CD4-positive, CD25-positive, alpha-beta regulatory T cell (primary cell): ENCODE measurements at regions not wholly inside any gene's neighbourhood (a gene's known extent, or its start where the extent isn't known, plus 50 kb on each side); places are given as distances from the start of the nearest gene placed in this dataset.
"Not testable (repeated sequence)": the region's sequence is repeated elsewhere in the genome, so short reads cannot be mapped to it uniquely, and the experiment has no call there.

Experiments
- ATAC-seq, 2 donors: fragments of 150-1000 bp; cut with Tn5 transposase; one replicate each; pipeline ENCODE4 v1.10.0; 2021; ENCODE audit warnings: low read depth in 2 of 2, moderate number of reproducible peaks in 2 of 2, moderate library complexity in 1 of 2
- DNase-seq, 3 donors: peaks; one replicate each; pipeline versions ENCODE4 v3.0.0 to v3.0.0-alpha.2; 2012 to 2022; ENCODE audit warnings: mixed read lengths in 1 of 3
- H3K27ac ChIP-seq: one replicate; pipeline ENCODE4 v1.7.0; 2013; ENCODE audit warnings: mild to moderate bottlenecking, low read length; ENCODE audit not compliant: insufficient read depth, poor library complexity, severe bottlenecking
- H3K27me3 ChIP-seq: one replicate; pipeline ENCODE4 v1.7.0; 2013; ENCODE audit warnings: low read length; ENCODE audit not compliant: control insufficient read depth, insufficient read depth
- H3K36me3 ChIP-seq: one replicate; pipeline ENCODE4 v1.7.0; 2013; ENCODE audit warnings: mild to moderate bottlenecking, low read length, moderate library complexity; ENCODE audit not compliant: control insufficient read depth, insufficient read depth
- H3K4me1 ChIP-seq: 2 replicates; pipeline ENCODE4 v1.7.0; 2013; ENCODE audit warnings: mild to moderate bottlenecking, low read length; ENCODE audit not compliant: insufficient read depth, control insufficient read depth, poor library complexity, severe bottlenecking
- H3K4me3 ChIP-seq: one replicate; pipeline ENCODE4 v1.7.0; 2013; ENCODE audit warnings: low read depth, mild to moderate bottlenecking, low read length, moderate library complexity
- H3K9me3 ChIP-seq, 2 experiments: 1 replicate in 1 of 2; 2 replicates in 1 of 2; pipeline ENCODE4 v1.7.0; 2013; ENCODE audit warnings: low read length in 2 of 2, mild to moderate bottlenecking in 1 of 2, moderate library complexity in 1 of 2; ENCODE audit not compliant: control insufficient read depth in 2 of 2
- H3K27ac Mint-ChIP-seq, 3 donors: one replicate each; pipeline ENCODE4 v1.8.0; 2020 to 2022; ENCODE audit warnings: mild to moderate bottlenecking in 3 of 3, mixed read lengths in 3 of 3, moderate library complexity in 2 of 3
- H3K27me3 Mint-ChIP-seq: one replicate; pipeline ENCODE4 v1.8.0; 2022; ENCODE audit warnings: mild to moderate bottlenecking, mixed read lengths
- H3K36me3 Mint-ChIP-seq: one replicate; pipeline ENCODE4 v1.8.0; 2020; ENCODE audit warnings: mixed read lengths
- H3K4me1 Mint-ChIP-seq, 4 donors: one replicate each; pipeline ENCODE4 v1.8.0; 2020 to 2022; ENCODE audit warnings: mixed read lengths in 4 of 4, mild to moderate bottlenecking in 1 of 4
- H3K4me3 Mint-ChIP-seq, 4 donors: one replicate each; pipeline ENCODE4 v1.8.0; 2020 to 2022; ENCODE audit warnings: mild to moderate bottlenecking in 4 of 4, mixed read lengths in 4 of 4, moderate library complexity in 3 of 4
- H3K9me3 Mint-ChIP-seq, 7 donors: one replicate each; pipeline ENCODE4 v1.8.0; 2020 to 2022; ENCODE audit warnings: mixed read lengths in 7 of 7, mild to moderate bottlenecking in 3 of 7, moderate library complexity in 2 of 7

DNA sequence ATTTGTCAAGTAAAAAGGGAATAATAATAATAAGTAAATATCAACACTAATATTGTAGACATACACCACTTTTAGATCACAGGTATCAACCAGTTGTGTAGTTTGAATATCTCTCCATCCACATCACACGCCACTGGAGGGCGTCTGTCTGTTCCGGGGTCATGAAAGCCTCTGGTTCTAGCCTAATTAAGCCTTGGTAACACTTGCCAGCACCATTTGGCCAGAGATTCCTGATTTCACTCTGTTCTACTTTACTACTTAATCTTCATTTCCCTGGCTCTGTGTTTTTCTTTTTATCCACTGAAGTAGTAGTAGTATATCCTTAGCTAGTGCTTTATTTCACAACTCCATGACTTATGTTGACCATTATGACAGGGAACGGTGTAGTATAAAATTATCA is 285.6 kb upstream of the POM121L12 start:
- no peaks in the 10 kb centered on the region for H3K4me1 Mint-ChIP-seq
- no peak for ATAC-seq
- H3K4me3 Mint-ChIP-seq, result no peak overlapping the region

DNA sequence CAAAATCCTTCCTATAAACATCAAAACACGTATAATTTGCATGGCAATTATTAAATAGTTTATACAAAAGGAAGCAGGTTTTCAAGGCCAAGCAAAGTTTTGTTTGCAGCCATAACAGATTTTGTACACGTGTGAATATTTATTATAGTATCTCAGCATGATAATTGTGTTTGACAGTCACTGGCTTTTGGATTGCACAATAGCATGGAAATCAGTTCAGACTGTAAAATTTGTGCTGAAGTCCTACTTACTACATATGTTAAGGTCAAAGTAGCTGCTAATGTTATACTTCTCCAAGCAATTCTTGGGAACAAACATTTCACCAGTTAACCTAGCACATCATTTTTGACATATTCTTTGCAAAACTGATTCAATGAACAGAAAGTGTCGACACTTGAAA is 287.6 kb upstream of the POM121L12 start:
- DNase-seq (no peak), ATAC-seq (no peak)
- Histone ChIP-seq H3K4me3 (no peak overlapping the region), H3K36me3 (no peaks in the 10 kb centered on the region), H3K4me1 (no peaks in the 10 kb centered on the region), H3K27me3 (no peaks in the 10 kb centered on the region), H3K9me3 (peaks cover 1 to 7% of the 10 kb centered on the region in 2 experiments), H3K27ac (no peak overlapping the region)
- H3K4me3 Mint-ChIP-seq, result no peak overlapping the region
- H3K4me1 Mint-ChIP-seq, result no peaks in the 10 kb centered on the region
- no peak overlapping the region for H3K27ac Mint-ChIP-seq
- H3K27me3 Mint-ChIP-seq, result no peaks in the 10 kb centered on the region
- no peaks in the 10 kb centered on the region for H3K36me3 Mint-ChIP-seq
- H3K9me3 Mint-ChIP-seq, result peaks cover 4 to 22% (median 15%) of the 10 kb centered on the region in 7 donors

More for the DNA sequence above, 285.6 kb upstream of the POM121L12 start:
- H3K27ac Mint-ChIP-seq, result no peak overlapping the region
- H3K36me3 Mint-ChIP-seq, result no peaks in the 10 kb centered on the region
- Histone ChIP-seq H3K27ac (no peak overlapping the region), H3K27me3 (no peaks in the 10 kb centered on the region), H3K4me3 (no peak overlapping the region), H3K9me3 (peaks cover 0 to 1% of the 10 kb centered on the region in 2 experiments), H3K36me3 (no peaks in the 10 kb centered on the region), H3K4me1 (no peaks in the 10 kb centered on the region)
- H3K9me3 Mint-ChIP-seq, result peaks cover 0 to 22% (median 8%) of the 10 kb centered on the region in 7 donors
- DNase-seq, result no peak
- H3K27me3 Mint-ChIP-seq, result no peaks in the 10 kb centered on the region

DNA sequence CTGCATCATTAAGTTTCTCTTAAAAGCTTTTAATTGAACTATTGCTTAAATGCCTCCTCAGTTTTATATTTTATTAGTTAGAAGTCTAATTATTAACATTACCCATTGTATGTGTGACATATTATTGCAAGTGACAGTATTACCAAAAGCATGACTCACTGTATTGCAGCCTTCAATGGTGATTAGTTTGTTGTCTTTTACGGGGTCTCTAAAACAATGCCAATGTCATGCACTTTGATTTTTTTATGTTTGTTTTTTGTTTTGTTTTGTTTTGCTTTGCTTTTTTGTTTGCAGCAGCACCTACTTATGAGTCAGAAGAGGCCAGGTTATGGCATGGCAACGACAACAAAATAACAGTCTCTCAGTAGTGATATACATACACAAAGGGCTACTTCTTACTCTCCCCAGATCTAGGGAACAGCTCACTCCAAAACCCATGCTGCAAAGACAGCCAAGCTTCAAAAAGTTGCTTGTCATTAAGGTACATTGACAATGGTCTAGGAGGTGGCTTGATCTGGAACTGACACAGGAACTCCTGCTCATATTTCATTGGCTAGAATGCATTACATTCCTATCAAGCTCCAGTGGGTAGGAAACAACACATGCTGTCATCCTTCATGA is 293.7 kb upstream of the POM121L12 start:
- Histone ChIP-seq H3K36me3 (no peaks in the 10 kb centered on the region), H3K27me3 (no peaks in the 10 kb centered on the region), H3K4me3 (no peak overlapping the region), H3K4me1 (no peaks in the 10 kb centered on the region), H3K9me3 (peaks cover 0 to 7% of the 10 kb centered on the region in 2 experiments), H3K27ac (no peak overlapping the region)
- Mint-ChIP-seq H3K27ac (no peak overlapping the region), H3K4me3 (no peak overlapping the region), H3K9me3 (peaks cover 4 to 20% (median 12%) of the 10 kb centered on the region in 7 donors), H3K36me3 (no peaks in the 10 kb centered on the region), H3K4me1 (no peaks in the 10 kb centered on the region), H3K27me3 (no peaks in the 10 kb centered on the region)
- DNase-seq (no peak), ATAC-seq (no peak)

DNA sequence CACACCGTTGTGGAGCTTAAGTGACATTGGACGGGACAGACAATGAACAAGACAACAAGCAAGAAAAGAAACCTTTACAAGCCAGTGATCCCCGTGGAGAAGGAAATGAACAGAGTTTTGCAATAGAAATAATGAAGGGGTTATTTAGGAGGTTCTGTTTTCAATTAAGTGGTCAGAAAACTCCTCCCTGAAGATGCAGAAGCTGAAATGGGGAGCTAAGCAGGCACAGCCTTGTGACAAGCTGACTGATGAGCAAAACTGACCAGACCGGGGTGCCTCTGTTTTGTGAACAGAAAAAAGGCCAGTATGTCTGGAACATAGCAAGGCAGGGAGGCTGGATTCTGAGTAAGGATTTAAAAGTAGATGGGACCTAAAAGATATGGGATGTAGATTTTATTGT is 299.8 kb upstream of the POM121L12 start:
- H3K4me1 Mint-ChIP-seq, result no peaks in the 10 kb centered on the region
- Histone ChIP-seq H3K4me3 (no peak overlapping the region), H3K9me3 (peaks cover 0 to 15% of the 10 kb centered on the region in 2 experiments), H3K4me1 (no peaks in the 10 kb centered on the region), H3K27ac (no peak overlapping the region), H3K27me3 (no peaks in the 10 kb centered on the region), H3K36me3 (no peaks in the 10 kb centered on the region)
- H3K27ac Mint-ChIP-seq, result no peak overlapping the region
- no peaks in the 10 kb centered on the region for H3K27me3 Mint-ChIP-seq
- DNase-seq, result no peak
- no peak overlapping the region for H3K4me3 Mint-ChIP-seq
- ATAC-seq, result no peak
- H3K9me3 Mint-ChIP-seq, result peaks cover 8 to 25% (median 10%) of the 10 kb centered on the region in 7 donors
- H3K36me3 Mint-ChIP-seq, result no peaks in the 10 kb centered on the region

DNA sequence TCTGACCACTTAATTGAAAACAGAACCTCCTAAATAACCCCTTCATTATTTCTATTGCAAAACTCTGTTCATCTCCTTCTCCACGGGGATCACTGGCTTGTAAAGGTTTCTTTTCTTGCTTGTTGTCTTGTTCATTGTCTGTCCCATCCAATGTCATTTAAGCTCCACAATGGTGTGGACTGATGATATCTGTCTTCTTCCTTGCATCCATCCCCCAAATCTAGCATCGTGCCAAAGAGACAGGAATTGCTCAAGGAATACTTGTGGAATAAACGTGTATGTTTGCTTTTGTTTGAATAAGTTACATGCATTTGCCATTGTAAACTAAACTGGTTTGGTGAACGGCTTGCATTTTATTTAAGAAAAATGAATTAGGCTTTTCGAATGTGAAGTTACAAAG is 306.8 kb upstream of the POM121L12 start:
- not testable (repeated sequence) for H3K4me3 ChIP-seq, H3K27me3 ChIP-seq, H3K27me3 Mint-ChIP-seq, H3K27ac ChIP-seq, H3K27ac Mint-ChIP-seq, DNase-seq, H3K4me1 ChIP-seq, ATAC-seq, H3K4me3 Mint-ChIP-seq, H3K36me3 ChIP-seq, H3K36me3 Mint-ChIP-seq, H3K4me1 Mint-ChIP-seq
- H3K9me3 Mint-ChIP-seq, result peaks cover 3 to 40% (median 8%) of the 10 kb centered on the region in 7 donors
- H3K9me3 ChIP-seq, result peaks cover 0 to 17% of the 10 kb centered on the region in 2 experiments

DNA sequence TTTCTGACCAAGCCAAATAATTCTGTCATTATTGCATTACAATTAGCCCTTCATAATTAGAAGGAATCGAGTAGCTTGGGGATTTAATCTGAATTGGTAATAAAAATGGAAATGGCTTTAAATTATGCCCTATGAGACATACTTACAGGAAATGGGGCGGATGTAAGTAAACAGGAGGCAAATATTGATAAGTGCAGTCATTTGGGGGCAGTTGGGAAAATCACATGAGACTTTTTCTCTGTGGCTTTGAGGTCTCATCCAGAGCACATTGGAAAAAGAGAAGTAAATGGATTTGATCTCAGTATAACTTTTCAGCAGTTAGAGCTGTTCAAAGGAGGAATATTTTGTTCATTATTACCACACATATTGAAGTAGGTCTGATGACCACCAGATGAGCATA is 307.8 kb upstream of the POM121L12 start:
- Mint-ChIP-seq H3K27ac (no peak overlapping the region), H3K4me1 (no peaks in the 10 kb centered on the region), H3K4me3 (no peak overlapping the region), H3K9me3 (peaks cover 3 to 45% (median 10%) of the 10 kb centered on the region in 7 donors), H3K27me3 (no peaks in the 10 kb centered on the region), H3K36me3 (no peaks in the 10 kb centered on the region)
- DNase-seq (no peak), ATAC-seq (no peak)
- Histone ChIP-seq H3K27me3 (no peaks in the 10 kb centered on the region), H3K4me1 (no peaks in the 10 kb centered on the region), H3K27ac (no peak overlapping the region), H3K36me3 (no peaks in the 10 kb centered on the region), H3K4me3 (no peak overlapping the region), H3K9me3 (peaks cover 0 to 17% of the 10 kb centered on the region in 2 experiments)

DNA sequence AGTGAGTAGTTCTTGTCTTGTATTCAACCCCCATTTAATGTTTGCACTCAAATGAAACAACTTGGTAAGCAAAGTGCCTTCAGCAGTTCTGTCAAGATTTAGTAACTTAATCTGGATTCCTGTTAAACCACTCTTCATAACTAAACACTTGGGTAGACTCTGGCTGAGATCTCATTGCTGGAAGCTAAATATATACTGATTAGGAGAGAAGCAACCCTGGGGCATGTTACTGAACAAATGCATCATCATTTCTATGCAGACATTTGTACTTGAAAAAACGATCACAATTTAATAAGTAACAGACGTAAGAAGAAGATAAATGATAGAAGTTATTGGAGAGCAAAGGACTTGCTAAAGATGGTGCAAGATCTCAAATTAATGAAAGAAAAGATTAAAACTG is 308.4 kb upstream of the POM121L12 start:
- no peak overlapping the region for H3K27ac Mint-ChIP-seq
- peaks cover 2 to 40% (median 9%) of the 10 kb centered on the region in 7 donors for H3K9me3 Mint-ChIP-seq
- no peak overlapping the region for H3K4me3 Mint-ChIP-seq
- DNase-seq, result no peak
- Histone ChIP-seq H3K27me3 (no peaks in the 10 kb centered on the region), H3K4me1 (no peaks in the 10 kb centered on the region), H3K27ac (no peak overlapping the region), H3K36me3 (no peaks in the 10 kb centered on the region), H3K9me3 (peaks cover 0 to 17% of the 10 kb centered on the region in 2 experiments), H3K4me3 (no peak overlapping the region)
- H3K4me1 Mint-ChIP-seq, result no peaks in the 10 kb centered on the region
- H3K27me3 Mint-ChIP-seq, result no peaks in the 10 kb centered on the region
- H3K36me3 Mint-ChIP-seq, result no peaks in the 10 kb centered on the region
- ATAC-seq, result no peak

DNA sequence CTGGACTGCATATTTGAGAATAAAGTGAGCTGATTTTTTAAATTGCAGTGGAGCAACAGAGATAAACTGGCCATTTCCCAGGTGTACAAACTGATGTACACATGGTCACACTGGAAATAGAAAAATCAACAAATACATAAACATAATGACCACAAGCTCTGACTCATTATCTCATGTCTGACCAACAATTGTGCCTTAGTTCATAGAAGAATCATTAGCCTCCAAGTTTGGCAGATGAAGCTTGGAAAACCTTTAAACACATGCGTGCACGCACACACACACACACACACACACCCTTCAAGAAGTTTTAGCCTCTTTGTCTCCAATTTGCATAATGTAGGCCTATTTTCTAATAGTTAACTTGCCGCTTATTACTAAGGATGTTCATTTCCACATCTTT is 308.9 kb upstream of the POM121L12 start:
- H3K36me3 Mint-ChIP-seq, result no peaks in the 10 kb centered on the region
- no peak for ATAC-seq
- Histone ChIP-seq H3K4me3 (no peak overlapping the region), H3K9me3 (peaks cover 0 to 17% of the 10 kb centered on the region in 2 experiments), H3K36me3 (no peaks in the 10 kb centered on the region), H3K27ac (no peak overlapping the region), H3K27me3 (no peaks in the 10 kb centered on the region), H3K4me1 (no peaks in the 10 kb centered on the region)
- H3K27me3 Mint-ChIP-seq, result no peaks in the 10 kb centered on the region
- peaks cover 2 to 36% (median 7%) of the 10 kb centered on the region in 7 donors for H3K9me3 Mint-ChIP-seq
- no peak for DNase-seq
- H3K4me1 Mint-ChIP-seq, result no peaks in the 10 kb centered on the region
- H3K4me3 Mint-ChIP-seq, result no peak overlapping the region
- no peak overlapping the region for H3K27ac Mint-ChIP-seq
